ENCODE measurements at regions not wholly inside any gene's neighbourhood (a gene's known extent, or its start where the extent isn't known, plus 50 kb on each side); places are given as distances from the start of the nearest gene placed in this dataset.

- TF ChIP-seq CTCF (IDR thresholded peaks at IDR 0.05) (no peak), POLR2A (IDR thresholded peaks at IDR 0.05) (no peak), POLR2AphosphoS5 (IDR thresholded peaks at IDR 0.05; ENCODE audit: insufficient read depth in 1 of 2, low read depth in 1 of 2) (no peak)
Observed at GRCh38 chr10:44807451-44807850, 103.7 kb upstream of the TMEM72 start.

Data from vagina (tissue), 2 donors.